Mucosa of stomach (tissue), 1 donor: ENCODE measurements at regions not wholly inside any gene's neighbourhood (a gene's known extent, or its start where the extent isn't known, plus 50 kb on each side); places are given as distances from the start of the nearest gene placed in this dataset.

Source experiments
- H3K27me3 ChIP-seq: one replicate; pipeline ENCODE4 v1.7.0; 2013; ENCODE audit warnings: mild to moderate bottlenecking, low read length; ENCODE audit not compliant: control insufficient read depth, insufficient read depth
- H3K36me3 ChIP-seq: one replicate; pipeline ENCODE4 v1.7.0; 2013; ENCODE audit warnings: low read length; ENCODE audit not compliant: control insufficient read depth, insufficient read depth
- H3K4me1 ChIP-seq: one replicate; pipeline ENCODE4 v1.7.0; 2013; ENCODE audit warnings: mild to moderate bottlenecking, low read length; ENCODE audit not compliant: control insufficient read depth, insufficient read depth
- H3K4me3 ChIP-seq: one replicate; pipeline ENCODE4 v1.7.0; 2013; ENCODE audit warnings: low read length
- H3K9ac ChIP-seq: one replicate; pipeline ENCODE4 v1.7.0; 2013; ENCODE audit warnings: mild to moderate bottlenecking, low read length, moderate library complexity
- H3K9me3 ChIP-seq: one replicate; pipeline ENCODE4 v1.7.0; 2013; ENCODE audit warnings: mild to moderate bottlenecking, low read length, moderate library complexity; ENCODE audit not compliant: control insufficient read depth
- donor health status: Pancreatic carcinoma.

GRCh38 chr2:8405334-8405733 lies 276.5 kb upstream of the ID2 start:
- Histone ChIP-seq H3K27me3 (no peaks in the 10 kb centered on the region), H3K4me3 (no peak overlapping the region), H3K9me3 (no peaks in the 10 kb centered on the region), H3K9ac (no peak overlapping the region), H3K4me1 (peaks cover 11% of the 10 kb centered on the region), H3K36me3 (no peaks in the 10 kb centered on the region)

- peaks cover 15% of the 10 kb centered on the region for H3K4me1 ChIP-seq
- no peak overlapping the region for H3K9ac ChIP-seq
- H3K9me3 ChIP-seq: no peaks in the 10 kb centered on the region
Measured at GRCh38 chr2:8406271-8406670, 275.6 kb upstream of the ID2 start.

GRCh38 chr2:8407332-8407731 lies 274.5 kb upstream of the ID2 start:
- no peaks in the 10 kb centered on the region for H3K36me3 ChIP-seq
- H3K9me3 ChIP-seq: no peaks in the 10 kb centered on the region
- H3K4me1 ChIP-seq: peaks cover 25% of the 10 kb centered on the region
- no peak overlapping the region for H3K9ac ChIP-seq
- H3K4me3 ChIP-seq: no peak overlapping the region
- H3K27me3 ChIP-seq: no peaks in the 10 kb centered on the region

More at GRCh38 chr2:8406271-8406670, 275.6 kb upstream of the ID2 start:
- no peak overlapping the region for H3K4me3 ChIP-seq
- no peaks in the 10 kb centered on the region for H3K27me3 ChIP-seq
- H3K36me3 ChIP-seq: no peaks in the 10 kb centered on the region

- peaks cover 29% of the 10 kb centered on the region for H3K4me1 ChIP-seq
- H3K9me3 ChIP-seq: no peaks in the 10 kb centered on the region
- H3K27me3 ChIP-seq: no peaks in the 10 kb centered on the region
- no peaks in the 10 kb centered on the region for H3K36me3 ChIP-seq
- no peak overlapping the region for H3K9ac ChIP-seq
- no peak overlapping the region for H3K4me3 ChIP-seq
Measured at GRCh38 chr2:8408560-8409460, 273.0 kb upstream of the ID2 start.

GRCh38 chr2:8409461-8410260 lies 272.2 kb upstream of the ID2 start:
- Histone ChIP-seq H3K9ac (no peak overlapping the region), H3K4me3 (no peak overlapping the region), H3K27me3 (no peaks in the 10 kb centered on the region), H3K36me3 (no peaks in the 10 kb centered on the region), H3K9me3 (no peaks in the 10 kb centered on the region), H3K4me1 (peaks cover 25% of the 10 kb centered on the region)

- Histone ChIP-seq H3K27me3 (no peaks in the 10 kb centered on the region), H3K4me3 (no peak overlapping the region), H3K9me3 (no peaks in the 10 kb centered on the region), H3K36me3 (no peaks in the 10 kb centered on the region), H3K9ac (no peak overlapping the region), H3K4me1 (peaks cover 25% of the 10 kb centered on the region)
Measured at GRCh38 chr2:8412082-8412481, 269.8 kb upstream of the ID2 start.

- H3K4me3 ChIP-seq: no peak overlapping the region
- peaks cover 25% of the 10 kb centered on the region for H3K4me1 ChIP-seq
- H3K27me3 ChIP-seq: no peaks in the 10 kb centered on the region
- no peak overlapping the region for H3K9ac ChIP-seq
- H3K9me3 ChIP-seq: no peaks in the 10 kb centered on the region
- H3K36me3 ChIP-seq: no peaks in the 10 kb centered on the region
Measured at GRCh38 chr2:8412586-8412985, 269.3 kb upstream of the ID2 start.

- Histone ChIP-seq H3K9me3 (no peaks in the 10 kb centered on the region), H3K27me3 (no peaks in the 10 kb centered on the region), H3K36me3 (no peaks in the 10 kb centered on the region), H3K4me3 (no peak overlapping the region), H3K9ac (no peak overlapping the region), H3K4me1 (peaks cover 25% of the 10 kb centered on the region)
Measured at GRCh38 chr2:8413589-8414135, 268.2 kb upstream of the ID2 start.

- Histone ChIP-seq H3K9ac (no peak overlapping the region), H3K27me3 (no peaks in the 10 kb centered on the region), H3K4me1 (peaks cover 18% of the 10 kb centered on the region), H3K9me3 (no peaks in the 10 kb centered on the region), H3K36me3 (no peaks in the 10 kb centered on the region), H3K4me3 (no peak overlapping the region)
Measured at GRCh38 chr2:8414946-8415879, 266.6 kb upstream of the ID2 start.

GRCh38 chr2:8416001-8416571 lies 265.8 kb upstream of the ID2 start:
- Histone ChIP-seq H3K36me3 (no peaks in the 10 kb centered on the region), H3K9ac (no peak overlapping the region), H3K4me1 (peaks cover 17% of the 10 kb centered on the region), H3K4me3 (no peak overlapping the region), H3K27me3 (no peaks in the 10 kb centered on the region), H3K9me3 (no peaks in the 10 kb centered on the region)
